Aorta (tissue), 5 donors: ENCODE measurements at regions not wholly inside any gene's neighbourhood (a gene's known extent, or its start where the extent isn't known, plus 50 kb on each side); places are given as distances from the start of the nearest gene placed in this dataset.

Experiments used
- ATAC-seq: fragments of 200-7000 bp; cut with Tn5 transposase; one replicate; pipeline ENCODE4 v1.9.1; 2022; ENCODE audit warnings: moderate library complexity; ENCODE audit not compliant: low FRiP score
- DNase-seq, 2 donors: peaks; one replicate each; pipeline ENCODE4 v3.0.0-alpha.2; 2020
- H3K27ac ChIP-seq, 2 donors: one replicate each; pipeline ENCODE4 v1.5.1; 2013; ENCODE audit warnings: low read length in 2 of 2, mild to moderate bottlenecking in 2 of 2, moderate library complexity in 2 of 2, control low read depth in 1 of 2, inconsistent platforms in 1 of 2, low read depth in 1 of 2
- H3K27me3 ChIP-seq, 2 donors: one replicate each; pipeline ENCODE4 v1.6.1; 2013; ENCODE audit warnings: control low read depth in 1 of 2, low read length in 1 of 2, mild to moderate bottlenecking in 1 of 2, moderate library complexity in 1 of 2; ENCODE audit not compliant: insufficient read depth in 2 of 2, control insufficient read depth in 1 of 2
- H3K36me3 ChIP-seq, 2 donors: one replicate each; pipeline ENCODE4 v1.6.1; 2013; ENCODE audit warnings: control low read depth in 1 of 2, low read length in 1 of 2, mild to moderate bottlenecking in 1 of 2; ENCODE audit not compliant: insufficient read depth in 2 of 2, control insufficient read depth in 1 of 2
- H3K4me1 ChIP-seq, 2 donors: one replicate each; pipeline ENCODE4 v1.6.1; 2013; ENCODE audit warnings: low read length in 2 of 2, control low read depth in 1 of 2, mild to moderate bottlenecking in 1 of 2, moderate library complexity in 1 of 2; ENCODE audit not compliant: insufficient read depth in 2 of 2, control insufficient read depth in 1 of 2
- H3K4me3 ChIP-seq, 2 donors: one replicate each; pipeline ENCODE4 v1.5.1; 2013; ENCODE audit warnings: low read length in 2 of 2, control low read depth in 1 of 2, mild to moderate bottlenecking in 1 of 2
- H3K9me3 ChIP-seq: one replicate; pipeline ENCODE4 v1.6.1; 2013; ENCODE audit warnings: mild to moderate bottlenecking, low read length; ENCODE audit not compliant: control insufficient read depth
- WGBS, 2 donors: extraction: QIAGEN DNeasy Blood & Tissue Kit; methylation state at CpG; one replicate each; pipeline ENCODE4 v1.1.7; 2013; 5-methylcytosine and 5-hydroxymethylcytosine counted together
- intact Hi-C, 2 donors: fragments of 100-400 bp; cut with DNase I; formaldehyde crosslinking; loops; one replicate each; pipeline versions ENCODE4 v1.14.2 to v1.15.0; 2022
- donor health status: healthy with polysubstance abuse.
- donor health status: Bipolar disorder and iron deficiency.
- donor health status: DM: no; HTN: no; CAD: no.
- donor health status: DM: no; HTN: no; CAD: no.
- donor health status: DM: yes; HTN: yes; CAD: no.

DNA sequence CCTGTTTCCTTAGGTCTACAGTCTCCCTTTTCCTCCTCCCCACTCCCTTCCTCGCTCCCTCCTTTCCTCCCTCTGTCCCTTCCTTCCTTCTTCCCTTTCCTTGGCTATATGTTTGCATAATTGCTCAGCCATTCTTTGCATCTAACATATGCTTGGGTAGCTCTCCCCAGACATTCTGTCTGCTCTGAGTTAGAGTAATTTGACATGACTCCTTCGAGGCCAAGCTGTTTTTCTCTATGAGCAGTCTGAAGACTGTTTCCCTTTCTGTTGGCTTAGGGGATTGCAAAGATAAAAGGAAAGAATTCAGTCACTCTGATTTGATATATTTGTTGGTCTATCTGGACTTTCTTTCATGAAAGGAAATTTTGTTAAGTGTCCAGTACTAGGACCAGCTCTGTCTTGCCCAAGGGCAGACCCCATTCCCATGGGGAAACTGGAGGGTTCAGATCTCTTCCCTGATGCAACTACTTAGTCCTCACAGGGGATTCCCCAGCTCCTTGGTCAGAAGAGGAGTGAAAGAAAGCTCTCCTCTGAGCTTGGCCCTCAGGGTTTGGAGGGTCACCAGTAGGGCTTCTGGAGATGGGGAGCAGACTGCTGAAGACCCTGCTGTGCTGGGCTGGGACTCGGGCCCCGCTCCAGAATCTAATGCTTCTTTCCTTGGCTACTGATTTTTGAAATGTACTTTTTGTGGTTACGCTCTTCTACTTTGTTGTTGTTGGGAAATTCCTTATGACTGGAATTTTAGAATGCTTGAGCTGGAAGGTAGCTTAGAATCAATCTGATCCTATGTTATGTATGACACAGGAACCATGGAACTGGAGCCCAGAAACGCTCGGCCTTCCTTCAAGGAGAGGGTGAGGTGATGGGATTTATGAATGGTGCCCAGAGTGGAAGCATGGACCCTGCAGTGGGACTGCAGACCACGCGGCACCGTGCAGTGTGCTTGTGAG lies 63.7 kb upstream of the SLC22A23 start:
- WGBS, 2 donors: 83 to 85% methylated on average over 10 of the region's 10 CpGs
- intact Hi-C loops: no loop called here
- H3K4me3 ChIP-seq: no peak overlapping the region

DNA sequence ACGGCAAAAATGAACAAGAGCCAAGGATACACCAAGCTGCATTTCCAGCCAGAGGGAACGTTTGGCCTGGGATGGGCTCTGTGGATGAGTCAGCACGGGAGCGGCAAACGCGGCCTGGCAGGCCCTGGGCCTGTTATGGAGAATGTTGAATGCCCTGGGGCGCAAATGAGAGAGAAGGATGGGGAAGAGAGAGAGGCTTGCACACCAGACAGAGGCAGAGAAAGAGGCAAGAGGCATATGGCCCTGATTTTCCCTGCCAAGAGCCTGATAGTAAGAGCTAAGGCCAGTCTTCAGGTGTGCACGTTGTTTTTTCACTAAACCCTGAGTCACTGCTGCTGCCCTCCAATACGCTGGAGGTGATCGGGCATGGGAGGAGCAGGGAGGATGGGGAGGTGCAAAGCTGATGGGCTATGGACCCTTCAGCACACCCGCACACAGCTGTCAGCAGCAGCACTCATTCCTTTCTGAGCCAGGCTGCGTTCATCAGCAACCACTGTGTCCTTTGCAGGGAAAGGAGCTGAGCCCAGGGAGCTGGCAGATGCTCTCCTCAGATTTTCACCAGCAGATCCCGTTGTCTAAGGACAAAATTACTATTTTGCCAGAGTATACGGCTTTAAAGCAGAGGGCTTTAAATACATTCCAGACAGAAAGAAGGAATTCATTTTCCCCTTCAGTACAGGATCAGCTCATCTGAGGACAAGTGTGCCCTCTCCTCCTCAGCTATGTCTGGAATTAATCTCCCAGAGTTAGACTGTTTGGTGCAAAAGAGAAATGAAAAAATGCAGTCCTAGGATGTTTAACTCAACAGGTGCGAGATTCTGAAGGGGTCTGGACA lies 61.7 kb upstream of the SLC22A23 start:
- peak in 1 of 2 donors; percentile 61 for DNase-seq
- Histone ChIP-seq H3K36me3 (no peaks in the 10 kb centered on the region), H3K9me3 (peaks cover 2% of the 10 kb centered on the region), H3K4me3 (no peak overlapping the region), H3K27ac (no peak overlapping the region), H3K4me1 (peaks cover 0 to 2% of the 10 kb centered on the region in 2 donors), H3K27me3 (no peaks in the 10 kb centered on the region)
- ATAC-seq: peak; percentile 56
- WGBS, 2 donors: 74 to 81% methylated on average over 15 of the region's 15 CpGs
- intact Hi-C loops: no loop called here

More for the DNA sequence above, 63.7 kb upstream of the SLC22A23 start:
- Histone ChIP-seq H3K36me3 (no peaks in the 10 kb centered on the region), H3K27me3 (no peaks in the 10 kb centered on the region), H3K27ac (no peak overlapping the region), H3K4me1 (peaks cover 0 to 5% of the 10 kb centered on the region in 2 donors), H3K9me3 (peaks cover 2% of the 10 kb centered on the region)
- no peak for ATAC-seq
- DNase-seq: no peak

DNA sequence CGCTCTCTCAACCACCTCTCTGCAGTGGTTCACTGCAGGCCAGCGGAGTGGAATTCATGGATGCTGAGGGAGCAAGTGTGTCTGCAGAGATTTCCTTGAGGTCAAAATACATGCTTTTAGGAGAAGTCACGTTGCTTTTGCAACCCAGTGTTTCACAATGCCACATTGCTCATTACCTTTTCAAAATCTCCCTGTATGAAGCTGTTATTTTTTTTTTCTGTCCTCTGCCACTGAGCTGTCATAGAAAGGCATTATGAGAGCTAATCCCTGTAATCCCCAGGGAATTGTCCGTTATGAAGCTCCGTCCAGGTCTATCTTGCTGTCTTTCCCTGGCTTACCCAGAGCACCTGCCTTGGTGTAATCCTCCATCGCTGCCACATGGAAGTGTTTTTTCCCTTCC lies 60.5 kb upstream of the SLC22A23 start:
- H3K4me3 ChIP-seq: no peak overlapping the region
- H3K27ac ChIP-seq: no peak overlapping the region
- ATAC-seq: no peak
- intact Hi-C loops: no loop called here
- 78 to 87% methylated on average over 6 of the region's 6 CpGs for WGBS, 2 donors
- H3K36me3 ChIP-seq: no peaks in the 10 kb centered on the region
- no peaks in the 10 kb centered on the region for H3K4me1 ChIP-seq
- H3K9me3 ChIP-seq: peaks cover 2% of the 10 kb centered on the region
- DNase-seq: no peak
- no peaks in the 10 kb centered on the region for H3K27me3 ChIP-seq

DNA sequence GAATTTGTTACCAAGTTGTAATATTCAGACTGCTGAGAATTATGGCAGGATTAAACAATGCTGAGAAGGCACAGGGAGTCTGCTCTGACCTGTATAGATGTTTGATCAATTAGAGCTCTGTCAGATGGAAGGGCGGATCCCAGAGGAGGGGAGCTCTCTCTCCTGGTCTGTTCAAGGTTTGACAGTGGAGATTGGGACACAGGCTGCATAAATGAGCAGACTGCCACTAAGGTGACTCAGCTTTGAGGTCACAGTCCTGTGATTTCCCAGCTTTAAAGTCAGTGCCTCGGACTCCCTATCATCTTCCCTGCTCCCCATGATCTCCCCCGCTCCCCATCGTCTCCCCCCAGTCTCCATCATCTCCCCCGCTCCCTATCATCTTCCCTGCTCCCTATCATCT lies 59.2 kb upstream of the SLC22A23 start:
- Histone ChIP-seq H3K27ac (no peak overlapping the region), H3K27me3 (no peaks in the 10 kb centered on the region), H3K4me1 (no peaks in the 10 kb centered on the region), H3K9me3 (peaks cover 2% of the 10 kb centered on the region), H3K36me3 (no peaks in the 10 kb centered on the region), H3K4me3 (no peak overlapping the region)
- 90 to 95% methylated on average over 5 of the region's 5 CpGs for WGBS, 2 donors
- intact Hi-C loops: no loop called here
- no peak for ATAC-seq
- no peak for DNase-seq

DNA sequence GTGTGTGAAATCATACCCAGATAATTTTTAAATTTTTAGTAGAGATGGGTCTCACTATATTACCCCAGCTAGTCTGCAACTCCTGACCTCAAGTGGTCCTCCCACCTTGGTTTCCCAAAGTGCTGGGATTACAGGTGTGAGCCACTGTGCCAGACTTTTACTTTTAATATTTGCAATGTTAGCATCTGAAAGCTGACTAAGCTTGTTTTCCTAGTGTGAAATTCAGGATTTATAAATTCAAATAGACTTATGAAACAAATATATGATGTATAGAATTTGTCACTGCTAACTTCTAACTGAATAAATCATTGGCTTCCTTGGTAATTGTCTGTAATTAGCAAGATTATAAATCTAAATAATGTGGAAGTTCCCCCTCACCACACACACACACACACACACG lies 58.8 kb upstream of the SLC22A23 start:
- Histone ChIP-seq H3K9me3 (peaks cover 2% of the 10 kb centered on the region), H3K4me3 (no peak overlapping the region), H3K27ac (no peak overlapping the region), H3K27me3 (no peaks in the 10 kb centered on the region), H3K4me1 (no peaks in the 10 kb centered on the region), H3K36me3 (no peaks in the 10 kb centered on the region)
- WGBS, 2 donors: 67 to 74% methylated on average over 1 of the region's 1 CpG
- DNase-seq (no peak), ATAC-seq (no peak)
- intact Hi-C loops: no loop called here

DNA sequence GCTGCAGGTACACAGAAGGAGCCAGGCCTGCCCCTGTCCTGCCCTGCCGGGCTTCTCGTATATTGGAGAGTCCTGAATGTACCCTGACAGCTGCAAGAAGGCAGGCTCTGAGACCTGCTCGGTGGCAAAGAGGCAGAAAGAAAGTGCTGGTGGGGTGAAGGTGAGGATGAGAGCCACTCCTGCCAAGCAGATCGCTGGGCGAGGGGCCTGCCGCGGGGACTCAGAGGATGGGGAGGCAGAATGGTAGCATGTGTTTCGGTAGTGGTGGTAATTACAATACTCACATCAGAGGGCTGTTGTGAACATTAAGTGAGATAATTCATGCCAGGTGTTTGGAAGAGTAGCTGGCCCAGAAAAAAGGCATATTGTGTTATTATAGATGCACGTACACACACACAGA lies 56.6 kb upstream of the SLC22A23 start:
- no peaks in the 10 kb centered on the region for H3K9me3 ChIP-seq
- ATAC-seq (no peak), DNase-seq (no peak)
- H3K27ac ChIP-seq: no peak overlapping the region
- no peaks in the 10 kb centered on the region for H3K4me1 ChIP-seq
- 95 to 96% methylated on average over 9 of the region's 9 CpGs for WGBS, 2 donors
- no peak overlapping the region for H3K4me3 ChIP-seq
- intact Hi-C loops: no loop called here
- no peaks in the 10 kb centered on the region for H3K36me3 ChIP-seq
- H3K27me3 ChIP-seq: no peaks in the 10 kb centered on the region

DNA sequence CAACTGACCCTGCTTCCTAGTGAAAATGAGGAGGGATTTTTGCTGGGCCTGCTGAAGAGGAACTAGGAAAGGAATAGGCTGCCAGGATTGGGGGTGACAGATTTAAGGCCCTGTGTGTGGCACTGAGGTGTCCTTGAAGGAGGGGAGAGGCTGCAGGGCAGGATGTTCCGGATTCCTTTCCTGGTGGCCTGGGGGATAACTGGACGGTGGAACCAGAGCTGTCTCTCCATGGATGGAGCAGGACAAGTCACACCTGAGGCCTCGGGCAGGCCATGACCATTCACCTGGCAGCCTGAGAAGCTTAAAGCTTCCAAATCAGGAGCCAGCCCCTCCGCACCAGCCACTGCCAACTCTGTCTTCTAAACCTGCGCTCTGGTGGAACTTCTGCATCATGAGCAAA lies 56.0 kb upstream of the SLC22A23 start:
- H3K27me3 ChIP-seq: no peaks in the 10 kb centered on the region
- H3K27ac ChIP-seq: no peak overlapping the region
- 93 to 97% methylated on average over 5 of the region's 5 CpGs for WGBS, 2 donors
- DNase-seq (no peak), ATAC-seq (no peak)
- no peaks in the 10 kb centered on the region for H3K4me1 ChIP-seq
- H3K4me3 ChIP-seq: no peak overlapping the region
- no peaks in the 10 kb centered on the region for H3K36me3 ChIP-seq
- H3K9me3 ChIP-seq: no peaks in the 10 kb centered on the region
- intact Hi-C loops: no loop called here

DNA sequence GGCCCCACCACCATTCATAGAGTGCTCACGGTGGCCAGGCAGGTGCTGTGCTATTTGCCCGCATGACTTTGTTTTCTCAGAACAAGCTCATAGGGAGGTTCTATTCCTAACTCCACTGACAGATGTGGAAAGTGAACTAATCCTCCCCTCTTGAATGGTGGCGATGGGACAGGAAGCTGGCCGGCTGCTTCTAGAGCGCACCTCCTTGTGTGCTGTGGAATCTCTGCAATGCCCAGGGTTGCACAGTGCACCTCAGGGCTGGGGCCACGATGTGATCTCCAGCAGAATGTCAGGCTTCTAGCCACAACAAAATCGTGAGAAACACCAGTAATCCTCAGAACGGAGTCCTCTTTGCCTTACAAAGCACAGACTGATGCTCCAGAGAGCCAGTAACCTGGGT lies 53.8 kb upstream of the SLC22A23 start:
- Histone ChIP-seq H3K4me3 (no peak overlapping the region), H3K27ac (no peak overlapping the region), H3K4me1 (no peaks in the 10 kb centered on the region), H3K27me3 (no peaks in the 10 kb centered on the region), H3K36me3 (no peaks in the 10 kb centered on the region), H3K9me3 (no peaks in the 10 kb centered on the region)
- intact Hi-C loops: no loop called here
- WGBS, 2 donors: 70 to 79% methylated on average over 8 of the region's 8 CpGs
- ATAC-seq: no peak
- DNase-seq: no peak
